ENCODE measurements at regions not wholly inside any gene's neighbourhood (a gene's known extent, or its start where the extent isn't known, plus 50 kb on each side); places are given as distances from the start of the nearest gene placed in this dataset.

DNA sequence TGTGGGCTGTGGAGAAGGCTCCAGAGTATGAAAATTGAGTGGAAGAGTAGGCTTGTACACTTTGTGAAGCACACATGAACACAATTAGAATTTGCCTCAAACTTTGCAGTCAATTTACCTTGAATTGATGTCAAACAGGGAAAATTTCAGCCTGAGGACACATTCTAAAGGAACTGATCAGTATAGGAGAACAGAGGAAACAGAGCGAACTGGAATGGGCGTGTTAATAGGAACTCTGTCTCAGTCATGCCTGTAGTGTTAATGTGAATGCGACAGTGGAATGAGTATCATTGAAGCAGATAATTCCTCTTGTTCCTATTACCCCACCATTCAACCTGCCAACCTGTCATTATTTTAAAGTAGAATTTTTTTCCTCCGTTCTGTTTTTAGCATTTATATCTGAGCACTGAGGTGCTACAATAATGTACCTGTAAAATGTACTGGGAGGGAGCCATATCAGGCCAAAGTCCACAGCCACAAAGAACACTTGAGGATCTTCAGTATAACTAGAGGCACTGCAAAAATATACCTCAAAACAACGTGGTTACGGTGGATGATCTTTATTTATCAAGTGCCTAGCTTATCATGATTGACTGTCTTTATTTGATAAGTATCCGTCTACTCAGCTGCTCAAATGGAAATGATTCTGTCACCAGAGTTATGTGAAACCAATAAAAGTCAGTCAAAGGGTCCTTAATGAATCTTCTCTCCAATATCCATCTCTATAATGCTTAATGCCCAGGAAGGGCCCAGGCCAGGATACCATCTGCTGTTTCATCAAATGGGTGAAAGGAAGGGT, 125.3 kb upstream of the STMND1 start:
- TF ChIP-seq HOXB5 (CRISPR knock-in tag; IDR thresholded peaks at IDR 0.05) (no peak), HMGXB4 (CRISPR knock-in tag; IDR thresholded peaks at IDR 0.05; ENCODE audit: borderline replicate concordance) (no peak), BHLHE40 (IDR thresholded peaks at IDR 0.05; ENCODE audit: low read depth, low read length) (no peak)
- TF ChIP-seq, protein P1, sequence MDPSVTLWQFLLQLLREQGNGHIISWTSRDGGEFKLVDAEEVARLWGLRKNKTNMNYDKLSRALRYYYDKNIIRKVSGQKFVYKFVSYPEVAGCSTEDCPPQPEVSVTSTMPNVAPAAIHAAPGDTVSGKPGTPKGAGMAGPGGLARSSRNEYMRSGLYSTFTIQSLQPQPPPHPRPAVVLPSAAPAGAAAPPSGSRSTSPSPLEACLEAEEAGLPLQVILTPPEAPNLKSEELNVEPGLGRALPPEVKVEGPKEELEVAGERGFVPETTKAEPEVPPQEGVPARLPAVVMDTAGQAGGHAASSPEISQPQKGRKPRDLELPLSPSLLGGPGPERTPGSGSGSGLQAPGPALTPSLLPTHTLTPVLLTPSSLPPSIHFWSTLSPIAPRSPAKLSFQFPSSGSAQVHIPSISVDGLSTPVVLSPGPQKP (IDR thresholded peaks at IDR 0.05; ENCODE audit: low read depth, low read length), result no peak
